ENCODE measurements at regions not wholly inside any gene's neighbourhood (a gene's known extent, or its start where the extent isn't known, plus 50 kb on each side); places are given as distances from the start of the nearest gene placed in this dataset.

- no peak for TF ChIP-seq CTCF (IDR thresholded peaks at IDR 0.05)
Observed at GRCh38 chr20:23253524-23253923, 97.1 kb upstream of the NXT1 start.

GRCh38 chr20:23251779-23252178, 98.8 kb upstream of the NXT1 start:
- DNase-seq, result no peak
- H3K27ac Mint-ChIP-seq, result no peak overlapping the region
- no peaks in the 10 kb centered on the region for H3K36me3 Mint-ChIP-seq (ENCODE audit: low read depth)
- H3K27me3 Mint-ChIP-seq (ENCODE audit: insufficient read depth), result peaks cover 21% of the 10 kb centered on the region
- no peak overlapping the region for H3K4me3 Mint-ChIP-seq
- H3K4me1 Mint-ChIP-seq (ENCODE audit: low read depth), result peaks cover 19% of the 10 kb centered on the region
- H3K9me3 Mint-ChIP-seq, result no peaks in the 10 kb centered on the region
- no peak for TF ChIP-seq CTCF (IDR thresholded peaks at IDR 0.05)

More at GRCh38 chr20:23253524-23253923, 97.1 kb upstream of the NXT1 start:
- Mint-ChIP-seq H3K4me3 (no peak overlapping the region), H3K36me3 (ENCODE audit: low read depth) (no peaks in the 10 kb centered on the region), H3K4me1 (ENCODE audit: low read depth) (peaks cover 35% of the 10 kb centered on the region), H3K27me3 (ENCODE audit: insufficient read depth) (peaks cover 21% of the 10 kb centered on the region), H3K27ac (no peak overlapping the region), H3K9me3 (no peaks in the 10 kb centered on the region)
- no peak for DNase-seq

GRCh38 chr20:23249541-23249940, 101.0 kb upstream of the NXT1 start:
- no peaks in the 10 kb centered on the region for H3K36me3 Mint-ChIP-seq (ENCODE audit: low read depth)
- no peak overlapping the region for H3K27ac Mint-ChIP-seq
- TF ChIP-seq CTCF (IDR thresholded peaks at IDR 0.05), result no peak
- H3K9me3 Mint-ChIP-seq, result no peaks in the 10 kb centered on the region
- no peaks in the 10 kb centered on the region for H3K4me1 Mint-ChIP-seq (ENCODE audit: low read depth)
- no peak for DNase-seq
- no peak overlapping the region for H3K4me3 Mint-ChIP-seq
- peaks cover 18% of the 10 kb centered on the region for H3K27me3 Mint-ChIP-seq (ENCODE audit: insufficient read depth)

- no peaks in the 10 kb centered on the region for H3K9me3 Mint-ChIP-seq
- peaks cover 12% of the 10 kb centered on the region for H3K27me3 Mint-ChIP-seq (ENCODE audit: insufficient read depth)
- no peak overlapping the region for H3K27ac Mint-ChIP-seq
- DNase-seq, result no peak
- H3K4me3 Mint-ChIP-seq, result no peak overlapping the region
- no peaks in the 10 kb centered on the region for H3K4me1 Mint-ChIP-seq (ENCODE audit: low read depth)
- no peak for TF ChIP-seq CTCF (IDR thresholded peaks at IDR 0.05)
- H3K36me3 Mint-ChIP-seq (ENCODE audit: low read depth), result no peaks in the 10 kb centered on the region
Observed at GRCh38 chr20:23248461-23248882, 102.1 kb upstream of the NXT1 start.

DNA sequence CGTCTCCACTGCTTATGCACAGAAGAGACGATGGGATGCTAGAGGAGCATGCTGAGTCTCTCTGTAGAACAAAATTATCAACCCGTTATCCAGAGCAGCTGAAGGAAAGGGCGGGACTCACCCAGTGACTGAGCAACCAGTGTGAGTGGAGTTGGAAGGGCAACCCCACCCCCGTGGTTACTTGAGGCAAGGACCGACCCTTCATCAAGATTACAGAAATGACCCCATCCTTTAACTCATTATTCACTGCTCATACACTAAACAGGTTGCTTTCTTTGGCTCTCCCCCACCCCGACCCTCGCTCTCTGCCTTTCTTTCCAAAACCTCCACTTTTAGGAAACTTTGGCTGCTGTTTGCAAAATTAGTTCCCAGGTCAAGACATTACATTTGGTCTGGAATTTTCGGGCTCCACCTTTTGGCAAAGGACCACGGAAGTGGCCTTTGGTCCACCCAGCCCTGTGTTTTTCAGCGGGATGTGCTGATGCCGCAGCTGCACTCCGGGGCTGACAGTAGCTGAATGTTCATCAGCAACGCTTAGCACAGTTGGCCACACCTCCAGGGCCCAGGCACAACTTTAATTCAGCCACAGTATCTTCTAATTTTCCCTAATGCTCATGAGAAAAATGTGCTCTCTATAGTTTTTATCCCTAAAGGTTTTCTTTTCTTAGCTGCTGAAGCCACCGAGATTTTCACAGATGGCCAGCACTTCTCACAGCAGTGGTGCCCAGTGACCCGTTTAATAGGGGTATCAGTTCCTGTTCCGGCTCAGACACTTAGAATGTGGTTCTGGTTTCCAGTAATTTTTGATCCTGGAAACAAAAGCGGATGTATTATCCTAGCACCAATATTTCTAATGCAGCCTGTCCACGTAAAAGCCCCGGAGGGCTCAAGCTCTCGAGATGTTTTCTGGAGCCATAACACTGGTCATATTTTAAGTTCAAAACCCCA, 103.6 kb upstream of the NXT1 start:
- H3K36me3 Mint-ChIP-seq (ENCODE audit: low read depth), result no peaks in the 10 kb centered on the region
- H3K27ac Mint-ChIP-seq, result no peak overlapping the region
- no peaks in the 10 kb centered on the region for H3K9me3 Mint-ChIP-seq
- H3K4me1 Mint-ChIP-seq (ENCODE audit: low read depth), result no peaks in the 10 kb centered on the region
- no peak for TF ChIP-seq CTCF (IDR thresholded peaks at IDR 0.05)
- H3K4me3 Mint-ChIP-seq, result no peak overlapping the region
- DNase-seq, result no peak
- peaks cover 18% of the 10 kb centered on the region for H3K27me3 Mint-ChIP-seq (ENCODE audit: insufficient read depth)
